GM23338 (cell line): ENCODE measurements at regions not wholly inside any gene's neighbourhood (a gene's known extent, or its start where the extent isn't known, plus 50 kb on each side); places are given as distances from the start of the nearest gene placed in this dataset.

Experiments used
- ATAC-seq: fragments of 200-7000 bp; cut with Tn5 transposase; 3 replicates; pipeline ENCODE4 v1.9.1; 2020
- DNase-seq: peaks from one replicate; pipeline ENCODE4 v3.0.0-alpha.2; 2015; ENCODE audit warnings: low spot score
- H2AFZ ChIP-seq: fragments of 200-600 bp; sonication (generic); 2 replicates; pipeline ENCODE4 v1.8.0; 2016; ENCODE audit warnings: antibody characterized with exemption, mild to moderate bottlenecking, moderate library complexity
- H3F3A ChIP-seq: fragments of 200-600 bp; sonication (generic); replicated peaks from 2 replicates; pipeline ENCODE4 v1.8.0; 2017; ENCODE audit warnings: antibody characterized with exemption, mixed run types, low read depth
- H3K27ac ChIP-seq: fragments of 200-600 bp; sonication (generic); 2 replicates; pipeline ENCODE4 v1.6.1; 2016; ENCODE audit warnings: low read depth
- H3K27me3 ChIP-seq: fragments of 200-600 bp; sonication (generic); 2 replicates; pipeline ENCODE4 v1.8.0; 2016; ENCODE audit warnings: mild to moderate bottlenecking, mixed run types, moderate library complexity; ENCODE audit not compliant: insufficient read depth
- H3K36me3 ChIP-seq: fragments of 200-600 bp; sonication (generic); 2 replicates; pipeline ENCODE4 v1.8.0; 2016; ENCODE audit warnings: mild to moderate bottlenecking; ENCODE audit not compliant: insufficient read depth
- H3K4me1 ChIP-seq: fragments of 200-600 bp; sonication (generic); 2 replicates; pipeline ENCODE4 v1.8.0; 2016; ENCODE audit warnings: mild to moderate bottlenecking, moderate library complexity; ENCODE audit not compliant: insufficient read depth
- H3K4me2 ChIP-seq: fragments of 200-600 bp; sonication (generic); 2 replicates; pipeline ENCODE4 v1.7.1; 2017; ENCODE audit warnings: mixed run types
- H3K4me3 ChIP-seq: fragments of 200-600 bp; sonication (generic); 2 replicates; pipeline ENCODE4 v1.6.1; 2016; ENCODE audit warnings: mixed run types
- H3K79me2 ChIP-seq: fragments of 200-600 bp; sonication (generic); replicated peaks from 2 replicates; pipeline ENCODE4 v1.8.0; 2017; ENCODE audit warnings: mild to moderate bottlenecking; ENCODE audit not compliant: insufficient read depth
- H3K9me2 ChIP-seq: fragments of 200-600 bp; sonication (generic); 2 replicates; pipeline ENCODE4 v1.8.0; 2017; ENCODE audit not compliant: insufficient read depth
- H4K20me1 ChIP-seq: fragments of 200-600 bp; sonication (generic); replicated peaks from 2 replicates; pipeline ENCODE4 v1.8.0; 2017; ENCODE audit warnings: mild to moderate bottlenecking; ENCODE audit not compliant: insufficient read depth
- H3K27ac Mint-ChIP-seq: 2 replicates; pipeline ENCODE4 v1.8.0; 2020; ENCODE audit warnings: inconsistent platforms, mild to moderate bottlenecking, moderate library complexity, mixed read lengths
- H3K27me3 Mint-ChIP-seq: 3 replicates; pipeline ENCODE4 v1.8.0; 2022; ENCODE audit warnings: low read depth, mild to moderate bottlenecking, moderate library complexity, mixed read lengths, inconsistent platforms; ENCODE audit not compliant: insufficient read depth, poor library complexity
- H3K36me3 Mint-ChIP-seq: 3 replicates; pipeline ENCODE4 v1.8.0; 2021; ENCODE audit warnings: low read depth, mild to moderate bottlenecking, inconsistent platforms, moderate library complexity, mixed read lengths
- H3K4me1 Mint-ChIP-seq: 3 replicates; pipeline ENCODE4 v1.8.0; 2020; ENCODE audit warnings: mild to moderate bottlenecking, inconsistent platforms, mixed read lengths
- H3K4me3 Mint-ChIP-seq: 3 replicates; pipeline ENCODE4 v1.8.0; 2021; ENCODE audit warnings: moderate library complexity, mild to moderate bottlenecking, inconsistent platforms, mixed read lengths
- H3K9me3 Mint-ChIP-seq: 3 replicates; pipeline ENCODE4 v1.8.0; 2020; ENCODE audit warnings: moderate library complexity, mild to moderate bottlenecking, inconsistent platforms, mixed read lengths
- CREB1 ChIP-seq: fragments of 250-450 bp; sonication (Bioruptor Pico); IDR thresholded peaks from 2 replicates; pipeline ENCODE4 v1.5.0; 2020; ENCODE audit warnings: low read depth, mild to moderate bottlenecking, moderate library complexity
- CTCF ChIP-seq, 2 experiments: fragments of 200-600 bp in 1 of 2; sonication (generic) in 1 of 2; conservative IDR thresholded peaks; 2 replicates each; pipeline versions ENCODE4 v1.5.1 to v1.6.1; 2016 to 2017; ENCODE audit warnings: antibody characterized with exemption in 2 of 2, low read depth in 2 of 2, mild to moderate bottlenecking in 2 of 2, moderate library complexity in 1 of 2
- ETS1 ChIP-seq: IDR thresholded peaks from 2 replicates; pipeline ENCODE4 v1.6.1; 2016; ENCODE audit warnings: antibody characterized with exemption
- EZH2 ChIP-seq: fragments of 200-600 bp; sonication (generic); IDR thresholded peaks from one replicate; pipeline ENCODE4 v1.8.0; 2017; ENCODE audit warnings: antibody characterized with exemption, mild to moderate bottlenecking, low read depth; ENCODE audit not compliant: unreplicated experiment
- EZH2phosphoT487 ChIP-seq: fragments of 200-600 bp; sonication (generic); IDR thresholded peaks from one replicate; pipeline ENCODE4 v1.8.1; 2018; ENCODE audit warnings: antibody characterized with exemption; ENCODE audit not compliant: unreplicated experiment
- JUNB ChIP-seq: IDR thresholded peaks from one replicate; pipeline ENCODE4 v1.6.1; 2016; ENCODE audit warnings: antibody characterized with exemption; ENCODE audit not compliant: unreplicated experiment
- NANOG ChIP-seq: IDR thresholded peaks from 2 replicates; pipeline ENCODE4 v1.6.1; 2016; ENCODE audit warnings: antibody characterized with exemption, borderline replicate concordance
- POLR2AphosphoS5 ChIP-seq: IDR thresholded peaks from 2 replicates; pipeline ENCODE4 v1.6.1; 2016; ENCODE audit warnings: antibody characterized with exemption, low read depth
- STAT1 ChIP-seq: IDR thresholded peaks from one replicate; pipeline ENCODE4 v1.6.1; 2016; ENCODE audit warnings: antibody characterized with exemption; ENCODE audit not compliant: unreplicated experiment
- ZNF114 ChIP-seq: fragments of 250-450 bp; sonication (Bioruptor Pico); IDR thresholded peaks from 2 replicates; pipeline ENCODE4 v1.5.0; 2020; ENCODE audit warnings: mild to moderate bottlenecking, moderate library complexity
- ZNF331 ChIP-seq: fragments of 250-450 bp; sonication (Bioruptor Pico); IDR thresholded peaks from 2 replicates; pipeline ENCODE4 v1.5.0; 2020; ENCODE audit warnings: low read depth, mild to moderate bottlenecking, moderate library complexity
- ZNF462 ChIP-seq: fragments of 250-450 bp; sonication (Bioruptor Pico); IDR thresholded peaks from 2 replicates; pipeline ENCODE4 v1.5.0; 2020; ENCODE audit warnings: mild to moderate bottlenecking, moderate library complexity
- TF ChIP-seq, protein P1 (sequence below): IDR thresholded peaks from one replicate; pipeline ENCODE4 v1.6.1; 2018; ENCODE audit warnings: antibody characterized with exemption; ENCODE audit not compliant: unreplicated experiment

- no peak overlapping the region for H3K4me2 ChIP-seq
- Mint-ChIP-seq H3K27me3 (no peaks in the 10 kb centered on the region), H3K4me3 (no peak overlapping the region), H3K27ac (no peak overlapping the region), H3K36me3 (no peaks in the 10 kb centered on the region), H3K4me1 (peaks cover 7% of the 10 kb centered on the region; the same call in 2 of the 3 replicates), H3K9me3 (no peaks in the 10 kb centered on the region)
- no peaks in the 10 kb centered on the region for H3K9me2 ChIP-seq
- no peaks in the 10 kb centered on the region for H3K27me3 ChIP-seq
- no peaks in the 10 kb centered on the region for H4K20me1 ChIP-seq
- H3K27ac ChIP-seq: no peak overlapping the region
- H3F3A ChIP-seq: no peaks in the 10 kb centered on the region
- H3K4me3 ChIP-seq: no peak overlapping the region
- H2AFZ ChIP-seq: no peak overlapping the region
- H3K79me2 ChIP-seq: no peaks in the 10 kb centered on the region
- TF ChIP-seq STAT1 (no peak), ZNF462 (no peak), NANOG (no peak), CREB1 (no peak), POLR2AphosphoS5 (no peak), ZNF114 (no peak), ETS1 (no peak), JUNB (no peak), EZH2phosphoT487 (no peak), EZH2 (no peak), ZNF331 (CRISPR knock-in tag) (no peak), CTCF (conservative IDR thresholded peaks at IDR 0.05; ENCODE audit: low read depth in 2 of 2) (no peak)
- TF ChIP-seq, protein P1, sequence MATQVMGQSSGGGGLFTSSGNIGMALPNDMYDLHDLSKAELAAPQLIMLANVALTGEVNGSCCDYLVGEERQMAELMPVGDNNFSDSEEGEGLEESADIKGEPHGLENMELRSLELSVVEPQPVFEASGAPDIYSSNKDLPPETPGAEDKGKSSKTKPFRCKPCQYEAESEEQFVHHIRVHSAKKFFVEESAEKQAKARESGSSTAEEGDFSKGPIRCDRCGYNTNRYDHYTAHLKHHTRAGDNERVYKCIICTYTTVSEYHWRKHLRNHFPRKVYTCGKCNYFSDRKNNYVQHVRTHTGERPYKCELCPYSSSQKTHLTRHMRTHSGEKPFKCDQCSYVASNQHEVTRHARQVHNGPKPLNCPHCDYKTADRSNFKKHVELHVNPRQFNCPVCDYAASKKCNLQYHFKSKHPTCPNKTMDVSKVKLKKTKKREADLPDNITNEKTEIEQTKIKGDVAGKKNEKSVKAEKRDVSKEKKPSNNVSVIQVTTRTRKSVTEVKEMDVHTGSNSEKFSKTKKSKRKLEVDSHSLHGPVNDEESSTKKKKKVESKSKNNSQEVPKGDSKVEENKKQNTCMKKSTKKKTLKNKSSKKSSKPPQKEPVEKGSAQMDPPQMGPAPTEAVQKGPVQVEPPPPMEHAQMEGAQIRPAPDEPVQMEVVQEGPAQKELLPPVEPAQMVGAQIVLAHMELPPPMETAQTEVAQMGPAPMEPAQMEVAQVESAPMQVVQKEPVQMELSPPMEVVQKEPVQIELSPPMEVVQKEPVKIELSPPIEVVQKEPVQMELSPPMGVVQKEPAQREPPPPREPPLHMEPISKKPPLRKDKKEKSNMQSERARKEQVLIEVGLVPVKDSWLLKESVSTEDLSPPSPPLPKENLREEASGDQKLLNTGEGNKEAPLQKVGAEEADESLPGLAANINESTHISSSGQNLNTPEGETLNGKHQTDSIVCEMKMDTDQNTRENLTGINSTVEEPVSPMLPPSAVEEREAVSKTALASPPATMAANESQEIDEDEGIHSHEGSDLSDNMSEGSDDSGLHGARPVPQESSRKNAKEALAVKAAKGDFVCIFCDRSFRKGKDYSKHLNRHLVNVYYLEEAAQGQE: no peak
- no peaks in the 10 kb centered on the region for H3K36me3 ChIP-seq
- no peak for DNase-seq
- no peak for ATAC-seq
- H3K4me1 ChIP-seq: no peaks in the 10 kb centered on the region; the same call in 1 of the 2 replicates
Observed at GRCh38 chr6:130740308-130740707, 86.9 kb upstream of the SMLR1 start.
